GM21447 (cell line): ENCODE measurements at regions not wholly inside any gene's neighbourhood (a gene's known extent, or its start where the extent isn't known, plus 50 kb on each side); places are given as distances from the start of the nearest gene placed in this dataset.
A peak's percentile ranks its signal among the peaks of the same experiment; 100 is the strongest.

ENCODE experiments used
- ATAC-seq: cut with Tn5 transposase; IDR thresholded peaks from one replicate; pipeline ENCODE4 v1.9.1; 2021; ENCODE audit not compliant: unreplicated experiment

GRCh38 chr3:193844472-193844871, 251.5 kb downstream of the OPA1 start:
- ATAC-seq = no peak

GRCh38 chr3:193845144-193845543, 252.1 kb downstream of the OPA1 start:
- no peak for ATAC-seq

GRCh38 chr3:193846569-193846968, 253.6 kb downstream of the OPA1 start:
- no peak for ATAC-seq

GRCh38 chr3:193847402-193847801, 254.4 kb downstream of the OPA1 start:
- ATAC-seq = no peak

GRCh38 chr3:193848547-193848946, 255.5 kb downstream of the OPA1 start:
- no peak for ATAC-seq

GRCh38 chr3:193850084-193850619, 257.1 kb downstream of the OPA1 start:
- ATAC-seq = no peak

- ATAC-seq = no peak
Measured at GRCh38 chr3:193851428-193851847, 258.4 kb downstream of the OPA1 start.

- ATAC-seq = no peak
Measured at GRCh38 chr3:193851941-193852674, 259.1 kb downstream of the OPA1 start.

GRCh38 chr3:193852901-193853300, 259.9 kb downstream of the OPA1 start:
- no peak for ATAC-seq

GRCh38 chr3:193853511-193854219, 260.7 kb downstream of the OPA1 start:
- no peak for ATAC-seq

GRCh38 chr3:193857996-193858395, 265.0 kb downstream of the OPA1 start:
- no peak for ATAC-seq

GRCh38 chr3:193859195-193859594, 266.2 kb downstream of the OPA1 start:
- no peak for ATAC-seq

- no peak for ATAC-seq
Measured at GRCh38 chr3:193861012-193861411, 268.0 kb downstream of the OPA1 start.

- ATAC-seq = no peak
Measured at GRCh38 chr3:193862843-193863242, 269.8 kb downstream of the OPA1 start.

- ATAC-seq = no peak
Measured at GRCh38 chr3:193863657-193864357, 270.8 kb downstream of the OPA1 start.

- ATAC-seq = peak; percentile 80
Measured at GRCh38 chr3:193865339-193865738, 270.6 kb upstream of the HES1 start.

- no peak for ATAC-seq
Measured at GRCh38 chr3:193865896-193866480, 270.0 kb upstream of the HES1 start.

- ATAC-seq = peak; percentile 46
Measured at GRCh38 chr3:193868590-193868989, 267.4 kb upstream of the HES1 start.

- no peak for ATAC-seq
Measured at GRCh38 chr3:193869221-193870201, 266.4 kb upstream of the HES1 start.
